ENCODE measurements at regions not wholly inside any gene's neighbourhood (a gene's known extent, or its start where the extent isn't known, plus 50 kb on each side); places are given as distances from the start of the nearest gene placed in this dataset.

- no peak for TF ChIP-seq CTCF (IDR thresholded peaks at IDR 0.05; ENCODE audit: unreplicated experiment)
These were observed 221.9 kb downstream of the ATG4C start for GRCh38 chr1:63005812-63006211.

DNA sequence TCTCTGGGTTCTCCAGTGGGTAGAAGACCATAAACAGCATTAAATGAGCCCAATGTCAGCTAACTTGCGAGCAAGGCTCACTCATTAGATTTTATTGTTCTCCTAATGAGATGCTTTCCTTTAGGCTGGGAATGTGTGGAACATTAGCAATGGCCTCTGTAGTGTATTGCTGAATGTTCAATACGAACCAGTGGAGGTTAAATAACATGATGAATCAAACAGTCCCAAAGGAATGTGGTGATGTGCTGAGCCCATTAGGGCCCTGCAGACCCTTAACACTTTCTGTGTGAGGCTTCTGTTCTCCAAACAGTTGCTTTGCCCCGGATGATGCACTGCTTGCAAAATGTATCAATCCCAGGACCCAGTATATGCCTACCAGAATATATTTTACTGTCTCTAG is 225.5 kb downstream of the ATG4C start:
- Mint-ChIP-seq H3K27ac (no peak overlapping the region), H3K4me3 (no peak overlapping the region), H3K27me3 (ENCODE audit: low read depth) (peaks cover 17% of the 10 kb centered on the region), H3K36me3 (no peaks in the 10 kb centered on the region), H3K9me3 (no peaks in the 10 kb centered on the region), H3K4me1 (peaks cover 18% of the 10 kb centered on the region)
- no peak for DNase-seq (ENCODE audit: low spot score in 2 of 2, unreplicated experiment in 2 of 2)
- TF ChIP-seq CTCF (IDR thresholded peaks at IDR 0.05; ENCODE audit: unreplicated experiment): no peak

More at GRCh38 chr1:63005812-63006211, 221.9 kb downstream of the ATG4C start:
- no peaks in the 10 kb centered on the region for H3K9me3 Mint-ChIP-seq
- H3K27ac Mint-ChIP-seq: no peak overlapping the region
- peaks cover 53% of the 10 kb centered on the region for H3K27me3 Mint-ChIP-seq (ENCODE audit: low read depth)
- no peak for DNase-seq (ENCODE audit: low spot score in 2 of 2, unreplicated experiment in 2 of 2)
- no peaks in the 10 kb centered on the region for H3K36me3 Mint-ChIP-seq
- H3K4me3 Mint-ChIP-seq: no peak overlapping the region
- peaks cover 3% of the 10 kb centered on the region for H3K4me1 Mint-ChIP-seq

- H3K27ac Mint-ChIP-seq: peak overlapping the region; percentile 88
- peaks cover 12% of the 10 kb centered on the region for H3K27me3 Mint-ChIP-seq (ENCODE audit: low read depth)
- no peak for TF ChIP-seq CTCF (IDR thresholded peaks at IDR 0.05; ENCODE audit: unreplicated experiment)
- no peak overlapping the region for H3K4me3 Mint-ChIP-seq
- H3K36me3 Mint-ChIP-seq: no peaks in the 10 kb centered on the region
- no peak for DNase-seq (ENCODE audit: low spot score in 2 of 2, unreplicated experiment in 2 of 2)
- no peaks in the 10 kb centered on the region for H3K9me3 Mint-ChIP-seq
- H3K4me1 Mint-ChIP-seq: peaks cover 18% of the 10 kb centered on the region
These were observed 227.2 kb downstream of the ATG4C start for GRCh38 chr1:63010913-63011660.

GRCh38 chr1:63012339-63012738 is 228.4 kb downstream of the ATG4C start:
- no peak for DNase-seq (ENCODE audit: low spot score in 2 of 2, unreplicated experiment in 2 of 2)
- peaks cover 4% of the 10 kb centered on the region for H3K27me3 Mint-ChIP-seq (ENCODE audit: low read depth)
- TF ChIP-seq CTCF (IDR thresholded peaks at IDR 0.05; ENCODE audit: unreplicated experiment): no peak
- H3K36me3 Mint-ChIP-seq: no peaks in the 10 kb centered on the region
- H3K4me3 Mint-ChIP-seq: no peak overlapping the region
- H3K4me1 Mint-ChIP-seq: peaks cover 18% of the 10 kb centered on the region
- no peaks in the 10 kb centered on the region for H3K9me3 Mint-ChIP-seq
- no peak overlapping the region for H3K27ac Mint-ChIP-seq

- no peak for TF ChIP-seq CTCF (IDR thresholded peaks at IDR 0.05; ENCODE audit: unreplicated experiment)
- Mint-ChIP-seq H3K9me3 (no peaks in the 10 kb centered on the region), H3K27me3 (ENCODE audit: low read depth) (no peaks in the 10 kb centered on the region), H3K27ac (no peak overlapping the region), H3K4me1 (peaks cover 18% of the 10 kb centered on the region), H3K4me3 (no peak overlapping the region), H3K36me3 (no peaks in the 10 kb centered on the region)
- DNase-seq (ENCODE audit: low spot score in 2 of 2, unreplicated experiment in 2 of 2): no peak
These were observed 230.3 kb downstream of the ATG4C start for GRCh38 chr1:63014267-63014666.

Measured in mesothelial cell of epicardium (in vitro differentiated cells).